ENCODE measurements at regions not wholly inside any gene's neighbourhood (a gene's known extent, or its start where the extent isn't known, plus 50 kb on each side); places are given as distances from the start of the nearest gene placed in this dataset.

DNA sequence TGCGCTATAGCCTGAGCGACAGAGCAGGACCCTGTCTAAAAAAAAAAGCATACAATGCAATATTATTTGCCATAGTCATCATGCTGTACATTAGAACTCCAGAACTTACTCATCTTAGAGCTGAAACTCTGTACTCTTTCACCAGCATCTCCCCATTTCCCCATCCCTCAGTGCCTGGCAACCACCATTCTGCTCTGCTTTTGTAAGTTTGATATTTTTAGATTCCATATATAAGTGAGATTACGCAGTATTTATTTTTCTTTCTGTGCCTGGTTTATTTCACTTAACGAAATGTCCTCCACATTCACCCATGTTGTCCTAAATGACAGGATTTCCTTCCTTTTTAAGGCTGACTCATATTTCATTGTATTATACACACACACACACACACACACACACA is 121.8 kb downstream of the BBS10 start:
- ATAC-seq = no peak
- DNase-seq (ENCODE audit: low spot score) = no peak

DNA sequence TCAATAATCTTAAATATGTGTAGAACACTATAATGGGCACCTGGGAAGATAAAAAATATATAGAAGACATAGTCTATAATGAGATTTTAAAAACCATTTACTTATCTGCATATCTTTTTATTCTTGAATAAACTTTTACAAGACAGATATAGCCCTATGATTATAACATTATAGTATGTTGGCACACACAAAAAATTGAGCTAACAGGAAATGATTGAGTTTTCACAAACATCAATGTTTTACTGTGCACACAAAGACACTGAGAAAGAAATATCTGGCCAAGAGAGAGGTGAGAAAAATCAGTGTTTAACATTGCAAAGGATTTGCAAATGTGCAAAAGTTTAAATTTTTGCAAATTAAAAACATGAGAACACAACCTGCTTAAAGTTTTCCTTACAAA is 124.3 kb downstream of the BBS10 start:
- ATAC-seq (no peak), DNase-seq (ENCODE audit: low spot score) (no peak)

DNA sequence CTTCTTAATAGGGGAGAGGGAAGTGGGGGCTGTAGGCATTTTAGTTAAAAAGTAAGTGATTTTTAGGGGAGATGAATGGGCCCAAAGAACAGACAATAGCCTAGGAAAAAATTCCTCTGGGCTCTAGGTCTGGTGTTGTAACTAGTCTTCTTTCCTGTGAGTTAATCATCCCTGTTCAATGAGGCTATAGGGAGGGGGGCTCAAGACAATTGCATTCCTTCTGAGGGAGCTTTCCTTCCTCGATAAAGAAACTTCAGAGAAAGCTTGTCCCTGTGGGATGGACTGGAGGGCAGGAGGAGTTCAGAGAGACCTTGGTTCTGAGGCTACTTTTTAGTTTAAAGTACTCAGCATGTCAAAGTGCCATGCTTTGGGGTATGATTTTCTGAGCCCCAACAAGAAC is 127.2 kb downstream of the BBS10 start:
- ATAC-seq (no peak), DNase-seq (ENCODE audit: low spot score) (no peak)

DNA sequence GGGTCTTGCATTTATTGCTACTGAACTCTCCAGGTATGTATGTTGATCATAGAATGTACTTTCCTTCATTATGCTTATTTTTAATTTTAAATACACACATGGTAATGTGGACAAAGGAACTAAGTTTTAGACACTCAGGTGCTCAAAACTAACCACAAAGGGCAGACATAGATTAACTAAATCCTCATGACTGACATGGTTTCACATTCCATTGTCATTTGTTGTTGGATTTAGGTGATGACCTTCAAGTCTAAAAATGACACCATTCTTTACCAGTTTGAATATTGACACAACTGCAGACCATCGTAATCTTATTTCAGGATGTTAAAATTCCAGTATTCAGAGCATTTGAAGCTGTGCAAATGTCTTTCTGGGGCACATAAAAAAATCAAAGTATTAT is 128.4 kb downstream of the BBS10 start:
- ATAC-seq (no peak), DNase-seq (ENCODE audit: low spot score) (no peak)

DNA sequence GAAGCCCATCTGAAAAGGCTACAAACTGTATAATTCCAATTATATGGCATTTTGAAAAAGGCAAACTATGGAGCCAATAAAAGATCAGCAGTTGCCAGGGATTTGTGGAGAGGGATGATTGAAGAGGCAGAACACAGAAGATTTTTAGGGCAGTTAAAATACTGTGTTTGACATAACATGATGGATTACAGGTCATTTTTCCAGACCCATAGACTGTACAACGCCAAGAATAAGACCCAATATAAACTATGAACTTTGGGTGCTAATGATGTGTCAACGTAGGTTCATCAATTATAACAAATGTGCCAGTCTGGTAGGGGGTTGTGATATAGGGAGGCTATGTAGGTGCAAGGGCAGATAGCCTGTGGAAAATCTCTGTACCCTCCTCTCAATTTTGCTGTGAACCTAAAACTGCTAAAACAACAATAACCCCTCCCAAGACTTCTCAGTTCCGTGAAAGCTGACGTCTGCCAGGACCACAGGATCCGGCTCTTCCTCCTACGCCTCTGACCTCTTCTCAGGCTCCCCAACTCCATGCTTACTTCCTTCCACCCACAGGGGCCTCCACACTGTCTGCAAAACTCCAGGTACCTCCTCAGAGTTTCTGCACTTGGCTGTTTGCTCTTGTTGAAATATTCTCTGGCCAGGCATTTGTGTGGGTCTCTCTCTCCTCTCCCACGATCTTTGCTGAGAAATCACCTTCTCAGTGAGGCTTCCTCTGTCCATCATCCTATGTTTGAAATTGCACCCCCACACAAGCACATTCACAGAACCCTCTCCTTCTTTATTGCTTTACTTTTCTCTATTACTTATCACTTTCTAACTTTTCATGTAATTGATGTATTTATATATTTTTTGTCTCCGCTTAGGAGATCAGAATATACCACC is 131.4 kb downstream of the BBS10 start:
- ATAC-seq = no peak
- no peak for DNase-seq (ENCODE audit: low spot score)

DNA sequence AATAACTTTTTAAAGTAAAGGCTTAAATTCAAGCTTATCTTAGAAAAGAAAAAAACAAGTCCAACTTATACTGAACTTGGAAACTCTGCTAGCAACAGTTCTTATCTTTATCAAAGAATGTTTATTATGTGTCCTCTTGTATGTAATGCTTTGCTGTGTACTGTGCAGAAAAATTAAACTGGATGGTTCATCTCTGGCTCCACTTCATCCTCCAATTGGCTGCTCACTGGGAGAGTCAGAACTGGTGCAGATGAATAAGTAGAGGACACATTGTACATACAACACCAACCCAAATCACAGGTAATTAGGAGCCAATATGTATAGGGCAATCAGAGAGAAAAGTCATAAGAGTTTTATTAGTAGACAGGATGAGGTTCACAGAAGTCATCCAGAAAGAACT is 123.6 kb upstream of the NAP1L1 start:
- DNase-seq (ENCODE audit: low spot score) (no peak), ATAC-seq (no peak)

DNA sequence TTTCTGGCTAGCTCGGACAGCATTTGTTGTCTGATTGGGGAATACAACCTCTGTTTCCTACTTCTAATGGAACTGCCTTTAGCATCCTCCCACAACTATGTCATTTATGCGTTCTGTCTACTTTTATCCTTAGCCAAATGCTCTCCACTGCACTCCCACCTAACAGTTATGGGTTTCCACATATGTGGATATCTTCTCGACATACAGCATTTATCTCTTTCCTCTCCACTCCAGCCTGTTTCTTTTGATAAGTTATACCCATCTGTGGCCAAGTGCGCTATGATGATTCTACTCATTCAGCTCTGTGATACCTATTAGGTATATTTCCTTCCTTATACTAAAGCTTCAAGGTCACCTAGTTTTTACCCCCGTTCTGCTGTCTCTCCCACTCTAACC is 122.2 kb upstream of the NAP1L1 start:
- DNase-seq (ENCODE audit: low spot score) = no peak
- ATAC-seq = no peak

DNA sequence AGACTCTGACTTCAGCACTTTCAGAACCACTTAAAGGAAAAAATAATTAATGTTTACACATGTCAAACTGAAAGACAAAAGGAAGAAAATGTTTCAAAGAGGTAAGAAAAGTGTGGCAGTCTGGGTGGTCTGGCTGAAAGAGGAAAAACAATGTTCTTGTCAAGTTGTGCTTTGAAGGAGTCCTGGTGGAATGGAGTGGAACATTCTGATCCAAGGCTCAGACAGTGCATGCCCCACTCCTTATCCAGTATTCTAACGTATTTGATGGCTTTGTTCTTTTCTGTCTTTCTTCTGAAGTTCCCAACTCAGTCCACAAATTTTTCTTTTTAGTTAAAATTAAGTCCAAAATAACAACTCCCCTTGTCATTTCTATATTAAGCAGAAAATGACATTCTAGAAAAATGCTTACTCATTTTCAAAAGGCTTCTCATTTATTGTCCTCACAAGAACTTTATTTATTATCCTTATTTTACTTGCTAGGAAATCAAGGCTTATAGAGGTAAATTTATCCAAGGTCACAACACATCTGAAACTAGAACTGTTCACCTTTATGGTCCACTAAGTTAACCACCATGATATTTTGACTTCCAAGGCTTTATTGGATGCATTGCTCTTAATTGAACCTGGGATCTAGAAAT is 121.7 kb upstream of the NAP1L1 start:
- DNase-seq (ENCODE audit: low spot score) (no peak), ATAC-seq (no peak)

DNA sequence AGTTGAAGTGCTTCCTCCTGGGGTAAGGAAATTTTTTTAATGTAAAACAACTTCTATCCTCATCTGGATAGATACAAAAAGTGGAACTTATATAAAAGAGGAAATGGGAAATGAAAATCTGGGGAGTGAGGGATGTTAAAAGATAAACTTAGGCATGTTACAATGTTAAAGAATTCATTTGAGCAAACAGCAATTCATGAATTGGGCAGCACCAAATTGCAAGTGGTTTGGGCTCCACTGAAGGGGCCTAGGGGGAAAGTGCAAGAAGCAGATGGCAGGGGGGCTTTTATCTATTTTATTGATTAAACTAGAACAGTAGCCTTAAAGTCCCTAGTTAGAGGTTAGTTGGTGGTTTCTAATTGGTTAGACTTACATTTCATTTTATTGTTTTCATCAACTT is 118.1 kb upstream of the NAP1L1 start:
- ATAC-seq (no peak), DNase-seq (ENCODE audit: low spot score) (no peak)

DNA sequence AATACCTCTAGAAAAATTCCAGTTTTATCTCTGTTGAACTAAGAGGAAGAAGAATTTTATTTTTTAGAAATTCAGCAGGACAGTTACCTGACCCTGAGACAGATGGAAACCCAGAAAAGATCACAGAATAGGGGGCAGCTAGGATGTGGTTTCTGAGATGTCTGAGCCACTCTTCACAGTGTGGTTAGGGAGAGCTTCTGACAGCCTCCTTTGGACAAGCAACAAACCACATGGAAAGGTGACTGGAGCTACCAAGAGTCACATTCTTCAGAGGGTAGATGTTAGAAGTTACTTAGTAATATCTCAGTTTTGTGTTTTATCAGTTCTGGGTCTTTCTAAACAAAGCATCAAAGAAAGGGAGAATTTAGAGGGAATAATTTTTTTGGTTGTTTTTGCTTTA is 117.3 kb upstream of the NAP1L1 start:
- no peak for DNase-seq (ENCODE audit: low spot score)
- ATAC-seq = peak; percentile 55

DNA sequence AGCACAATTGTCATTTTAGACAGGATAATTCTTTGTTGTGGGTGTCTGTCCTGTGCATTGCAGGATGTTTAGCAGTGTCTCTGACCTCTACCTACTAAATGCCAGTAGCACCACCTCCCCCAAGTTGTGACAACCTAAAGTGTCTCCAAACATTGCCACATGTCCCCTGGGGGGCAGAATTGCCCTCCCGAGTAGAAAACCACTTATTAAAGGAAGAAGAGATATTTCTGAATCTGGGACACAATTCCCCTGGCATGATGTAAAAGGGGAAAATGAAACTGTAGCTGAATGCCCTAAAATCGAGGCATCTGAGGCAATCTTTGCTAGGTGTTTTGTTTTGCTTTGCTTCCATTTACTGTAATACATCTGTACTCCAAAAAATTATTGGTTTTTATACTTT is 116.8 kb upstream of the NAP1L1 start:
- ATAC-seq (peak; percentile 86), DNase-seq (ENCODE audit: low spot score) (peak; percentile 45)

DNA sequence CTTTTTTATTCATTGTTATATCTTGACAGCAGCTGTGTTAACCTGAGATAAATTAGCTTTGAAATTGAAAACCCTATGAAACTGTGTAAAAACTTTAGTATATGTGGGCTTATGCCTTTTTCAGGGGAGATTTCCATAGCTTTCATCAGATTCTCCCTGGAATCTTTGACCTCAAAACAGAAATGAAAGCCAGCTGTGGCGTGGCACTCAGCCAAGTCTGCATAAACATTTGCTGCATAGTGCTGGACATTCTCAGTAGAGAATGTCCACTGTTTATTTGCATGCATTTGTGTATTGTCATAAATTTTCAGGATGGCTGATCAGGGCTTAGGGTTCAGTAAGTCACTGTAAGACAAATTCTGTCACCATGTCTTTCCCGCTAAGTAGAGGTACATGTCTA is 115.3 kb upstream of the NAP1L1 start:
- DNase-seq (ENCODE audit: low spot score) = no peak
- no peak for ATAC-seq

DNA sequence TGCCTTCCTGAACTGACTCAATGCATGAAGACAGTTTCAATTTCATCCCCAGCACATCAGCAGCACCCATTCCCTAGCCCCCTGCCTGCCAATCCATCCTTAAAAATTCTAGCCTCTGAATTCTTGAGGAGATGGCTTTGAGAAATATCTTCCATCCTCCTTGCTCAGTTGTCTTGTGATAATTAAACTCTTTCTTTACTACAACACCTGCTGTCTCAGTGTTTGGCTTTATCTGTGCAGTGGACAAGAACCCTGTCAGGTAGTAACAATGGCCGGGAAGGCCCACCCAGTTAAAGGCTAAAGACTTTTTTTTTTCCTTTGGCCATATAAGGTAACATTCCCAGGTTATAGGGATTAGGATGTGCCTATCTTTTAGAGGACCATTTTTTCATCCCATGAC is 114.4 kb upstream of the NAP1L1 start:
- no peak for ATAC-seq
- no peak for DNase-seq (ENCODE audit: low spot score)

DNA sequence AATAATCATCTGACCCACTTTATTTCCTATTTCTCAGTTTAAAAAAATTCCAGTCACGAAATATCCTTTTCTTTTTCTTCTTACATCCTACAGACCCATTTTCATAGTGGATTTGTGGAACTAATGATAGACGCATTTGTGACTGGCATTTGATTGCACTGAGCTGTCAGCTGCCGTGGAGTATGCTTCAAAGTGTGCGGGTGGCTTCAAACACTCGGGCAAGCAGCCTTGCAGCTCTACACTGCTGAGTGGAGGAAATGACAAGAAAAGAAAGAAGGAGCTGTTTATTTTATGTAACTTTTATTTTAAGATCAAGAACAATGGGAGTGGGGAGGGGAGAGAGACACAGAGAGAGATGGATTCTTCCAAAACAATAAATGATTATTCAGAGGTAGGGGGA is 112.8 kb upstream of the NAP1L1 start:
- ATAC-seq = no peak

DNA sequence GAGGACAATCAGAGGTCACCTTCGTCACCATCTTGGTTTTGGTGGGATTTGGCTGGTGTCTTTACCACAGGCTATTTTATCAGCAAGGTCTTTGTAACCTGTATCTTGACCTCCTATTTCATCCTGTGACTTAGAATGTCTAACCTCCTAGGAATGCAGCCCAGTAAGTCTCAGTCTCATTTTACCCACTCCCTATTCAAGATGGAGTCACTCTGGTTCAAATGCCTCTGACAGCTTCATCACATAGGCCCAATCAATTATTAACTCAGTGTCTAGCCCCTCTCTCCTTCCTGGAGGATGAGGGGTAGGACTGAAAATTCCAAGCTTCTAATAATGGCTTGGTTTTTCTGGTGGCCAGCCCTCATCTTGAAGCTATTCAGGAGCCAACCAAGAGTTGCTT is 111.4 kb upstream of the NAP1L1 start:
- DNase-seq (ENCODE audit: low spot score) (no peak), ATAC-seq (no peak)

More for the DNA sequence above, 112.8 kb upstream of the NAP1L1 start:
- DNase-seq (ENCODE audit: low spot score) = no peak

DNA sequence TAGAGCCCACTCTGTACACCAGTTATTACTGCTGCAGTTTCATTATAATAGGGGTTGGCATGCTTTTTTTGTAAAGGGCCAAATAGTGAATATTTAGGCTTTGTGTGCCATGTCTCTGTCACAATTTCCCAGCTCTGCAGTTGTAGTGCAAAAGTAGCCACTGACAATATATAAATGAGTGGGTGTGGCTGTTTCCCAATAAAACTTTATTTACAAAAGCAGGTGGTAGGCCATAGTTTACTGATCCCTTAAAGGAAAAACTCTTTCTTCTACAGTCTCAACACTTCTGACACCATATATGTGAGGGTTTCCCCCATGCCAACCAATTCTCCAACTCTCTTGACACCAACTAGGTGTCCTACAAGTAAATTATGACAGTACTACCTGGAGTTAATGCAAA is 110.2 kb upstream of the NAP1L1 start:
- ATAC-seq (no peak), DNase-seq (ENCODE audit: low spot score) (no peak)

DNA sequence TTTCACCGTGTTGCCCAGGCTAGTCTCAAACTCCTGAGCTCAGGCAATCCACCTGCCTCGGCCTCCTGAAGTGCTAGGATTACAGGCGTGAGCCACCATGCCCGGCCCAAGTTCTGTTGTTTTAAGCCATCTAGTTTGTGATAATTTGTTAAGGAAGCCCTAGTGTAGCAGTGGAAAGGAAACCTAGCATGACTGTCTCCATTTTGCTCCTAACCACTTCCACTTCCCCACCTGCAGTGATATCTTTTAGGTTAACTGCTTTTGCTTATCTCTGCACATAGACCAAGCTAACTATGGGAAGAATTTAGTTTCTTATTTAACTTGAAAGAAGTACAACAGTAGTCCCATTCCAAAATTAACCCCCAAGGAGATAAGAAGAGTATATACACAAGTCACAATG is 109.5 kb upstream of the NAP1L1 start:
- ATAC-seq = no peak
- DNase-seq (ENCODE audit: low spot score) = no peak

DNA sequence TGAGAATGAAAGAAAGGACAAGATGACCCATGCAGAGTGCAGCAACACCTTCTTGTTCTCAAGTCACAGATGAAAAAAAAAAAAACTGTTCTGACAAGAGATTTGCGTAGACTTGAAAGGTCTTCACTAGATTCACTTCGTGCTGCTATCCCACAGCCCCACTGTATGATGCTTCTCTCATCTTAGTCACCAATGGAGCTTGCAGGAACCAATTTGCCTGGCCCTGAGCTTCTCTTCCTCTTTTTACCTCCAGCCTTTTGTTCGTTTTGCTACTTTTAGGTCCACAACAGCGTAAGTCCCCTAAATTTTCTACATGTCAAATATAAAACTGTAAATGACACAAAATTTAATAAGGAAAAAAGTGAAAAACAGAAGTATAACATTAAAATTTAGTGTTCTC is 107.9 kb upstream of the NAP1L1 start:
- DNase-seq (ENCODE audit: low spot score) = no peak
- no peak for ATAC-seq

DNA sequence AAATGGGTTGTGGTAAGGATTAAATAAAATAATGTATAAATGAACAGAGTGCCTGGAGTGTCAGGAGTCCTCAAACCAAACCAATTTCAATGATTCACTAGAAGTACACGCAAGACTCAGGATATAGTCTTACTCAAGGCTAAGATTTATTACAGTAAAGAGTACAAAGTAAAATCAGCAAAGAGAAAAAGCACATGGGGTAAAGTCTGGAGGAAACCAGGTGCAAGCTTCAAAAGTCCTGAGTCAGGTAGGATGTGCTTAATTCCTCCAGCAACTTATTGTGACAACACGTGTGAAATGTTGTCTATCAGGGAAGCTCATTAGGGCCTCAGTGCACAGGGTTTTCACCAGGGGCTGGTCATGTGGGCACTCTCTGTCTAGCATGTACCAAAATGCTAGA is 105.8 kb upstream of the NAP1L1 start:
- DNase-seq (ENCODE audit: low spot score) (no peak), ATAC-seq (no peak)

DNA sequence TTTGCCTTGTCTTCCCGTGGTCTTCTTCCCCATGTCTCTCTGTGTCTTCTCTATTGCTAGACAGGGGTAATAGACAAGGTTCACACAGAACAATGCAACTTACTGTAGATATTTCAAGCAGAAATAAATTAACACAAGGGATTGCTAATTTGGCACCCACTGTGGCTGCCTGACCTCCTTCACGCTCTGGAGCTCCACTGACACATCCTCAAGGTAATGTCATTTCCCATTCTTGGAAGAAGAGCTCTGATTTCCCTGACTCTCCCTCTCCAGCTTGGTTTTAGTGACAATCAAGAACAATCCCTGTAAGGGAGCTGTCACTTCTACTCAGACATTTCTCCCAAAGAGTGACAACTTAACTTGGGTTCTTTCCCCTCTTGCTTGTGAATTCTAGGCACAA is 105.4 kb upstream of the NAP1L1 start:
- no peak for DNase-seq (ENCODE audit: low spot score)
- no peak for ATAC-seq

DNA sequence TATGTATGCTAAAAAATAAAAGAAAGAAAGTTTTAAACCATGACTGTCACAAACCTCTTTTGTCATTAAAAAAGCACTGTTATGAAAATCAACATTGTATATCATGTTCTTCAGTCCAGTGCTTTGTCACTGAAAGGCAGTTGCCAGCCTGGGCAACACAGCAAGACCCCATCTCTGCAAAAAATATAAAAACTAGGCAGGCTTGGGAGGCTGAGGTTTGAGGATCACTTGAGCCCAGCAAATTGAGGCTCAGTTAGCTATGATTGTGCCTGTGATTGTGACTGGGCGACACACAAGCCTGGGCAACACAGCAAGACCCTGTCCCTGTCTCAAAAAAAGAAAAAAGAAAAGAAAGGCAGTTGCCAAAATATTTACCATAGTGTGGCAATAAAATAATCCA is 102.7 kb upstream of the NAP1L1 start:
- ATAC-seq (no peak), DNase-seq (ENCODE audit: low spot score) (no peak)

DNA sequence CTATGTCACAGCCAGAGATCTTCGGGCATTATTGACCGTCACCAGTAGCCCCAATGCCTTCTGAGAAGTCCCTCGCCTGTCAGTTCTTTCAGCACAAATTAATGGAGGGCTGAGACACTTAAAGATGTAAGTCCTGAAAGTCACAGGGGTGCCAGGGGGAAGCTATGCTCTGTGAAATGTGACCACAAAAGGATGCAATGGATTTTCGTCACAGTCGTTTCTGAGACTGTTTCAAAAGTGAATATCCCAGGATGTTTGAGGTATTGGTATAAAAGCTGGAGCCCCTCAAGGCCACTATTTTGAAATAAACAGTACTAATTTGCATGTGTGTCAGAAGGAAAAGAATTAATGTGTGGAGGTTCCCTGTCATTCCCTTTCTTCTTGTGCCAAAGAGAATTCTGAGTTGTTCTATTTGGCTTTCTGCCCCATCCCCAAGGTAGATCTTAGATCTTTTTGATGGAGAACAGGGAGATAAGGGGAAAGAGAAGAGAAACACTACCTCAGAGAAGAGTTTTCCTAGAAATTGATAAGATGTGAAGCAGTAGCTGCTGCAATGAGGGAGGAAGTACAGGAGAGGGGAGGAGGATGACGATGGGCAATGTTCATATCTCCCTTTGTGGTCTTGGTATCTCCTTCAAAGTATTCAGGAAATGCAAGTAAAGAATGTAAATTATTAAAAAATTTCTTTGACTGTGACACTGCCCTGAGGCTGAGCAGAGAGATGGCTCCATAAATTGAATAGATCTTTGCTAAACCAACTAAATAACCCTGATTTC is 101.8 kb upstream of the NAP1L1 start:
- ATAC-seq = no peak

More for the DNA sequence above, 101.8 kb upstream of the NAP1L1 start:
- DNase-seq (ENCODE audit: low spot score) = no peak
